ENCODE measurements at regions not wholly inside any gene's neighbourhood (a gene's known extent, or its start where the extent isn't known, plus 50 kb on each side); places are given as distances from the start of the nearest gene placed in this dataset.

DNA sequence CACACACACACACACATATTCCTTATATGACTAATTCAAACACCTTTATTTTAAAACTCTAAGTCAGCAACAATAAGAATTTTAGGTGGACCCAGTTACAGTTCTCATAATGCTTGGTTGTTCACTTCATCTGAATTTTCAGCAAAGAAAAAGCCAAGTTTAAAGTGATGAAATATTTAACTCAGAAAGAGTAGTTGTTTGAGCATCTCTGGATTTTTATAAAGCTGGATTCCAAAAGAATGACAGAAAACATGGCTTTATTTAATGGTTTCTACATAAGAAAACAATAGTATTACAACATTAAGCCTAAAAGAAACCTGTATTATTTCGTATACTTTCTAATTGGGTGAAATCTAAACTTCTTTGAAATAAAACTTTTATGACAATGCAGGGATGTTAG, 54.2 kb upstream of the ADAMTS5 start:
- DNase-seq (ENCODE audit: low spot score): no peak
- H3K4me3 ChIP-seq: no peak overlapping the region
- no peak overlapping the region for H3K27ac ChIP-seq
- TF ChIP-seq, protein P1, sequence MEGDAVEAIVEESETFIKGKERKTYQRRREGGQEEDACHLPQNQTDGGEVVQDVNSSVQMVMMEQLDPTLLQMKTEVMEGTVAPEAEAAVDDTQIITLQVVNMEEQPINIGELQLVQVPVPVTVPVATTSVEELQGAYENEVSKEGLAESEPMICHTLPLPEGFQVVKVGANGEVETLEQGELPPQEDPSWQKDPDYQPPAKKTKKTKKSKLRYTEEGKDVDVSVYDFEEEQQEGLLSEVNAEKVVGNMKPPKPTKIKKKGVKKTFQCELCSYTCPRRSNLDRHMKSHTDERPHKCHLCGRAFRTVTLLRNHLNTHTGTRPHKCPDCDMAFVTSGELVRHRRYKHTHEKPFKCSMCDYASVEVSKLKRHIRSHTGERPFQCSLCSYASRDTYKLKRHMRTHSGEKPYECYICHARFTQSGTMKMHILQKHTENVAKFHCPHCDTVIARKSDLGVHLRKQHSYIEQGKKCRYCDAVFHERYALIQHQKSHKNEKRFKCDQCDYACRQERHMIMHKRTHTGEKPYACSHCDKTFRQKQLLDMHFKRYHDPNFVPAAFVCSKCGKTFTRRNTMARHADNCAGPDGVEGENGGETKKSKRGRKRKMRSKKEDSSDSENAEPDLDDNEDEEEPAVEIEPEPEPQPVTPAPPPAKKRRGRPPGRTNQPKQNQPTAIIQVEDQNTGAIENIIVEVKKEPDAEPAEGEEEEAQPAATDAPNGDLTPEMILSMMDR (IDR thresholded peaks at IDR 0.05): no peak

DNA sequence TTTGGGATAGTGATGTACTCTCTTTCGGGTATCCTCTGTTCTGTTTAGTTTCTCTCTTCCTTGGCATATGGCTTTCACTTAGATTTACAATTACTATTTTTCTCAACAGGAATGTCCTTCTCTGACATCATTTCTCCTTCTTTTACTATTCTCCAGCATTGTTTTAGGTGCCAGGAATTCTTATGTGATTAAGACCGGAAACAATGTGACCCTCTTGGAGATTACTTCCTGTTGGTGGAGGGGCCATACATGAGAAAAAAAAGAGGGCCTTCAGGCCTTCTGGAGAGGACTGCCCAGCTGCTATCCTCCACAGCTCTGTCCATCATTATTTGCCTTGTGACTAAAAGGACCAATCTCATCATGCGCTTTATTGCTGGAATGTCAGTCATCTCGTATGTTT, 50.4 kb upstream of the ADAMTS5 start:
- no peak overlapping the region for H3K4me3 ChIP-seq
- no peak for DNase-seq (ENCODE audit: low spot score)
- TF ChIP-seq, protein P1 (IDR thresholded peaks at IDR 0.05): no peak
- no peak overlapping the region for H3K27ac ChIP-seq

Data from coronary artery (tissue), 2 donors.